Trophoblast cell (in vitro differentiated cells and primary cell): ENCODE measurements at regions not wholly inside any gene's neighbourhood (a gene's known extent, or its start where the extent isn't known, plus 50 kb on each side); places are given as distances from the start of the nearest gene placed in this dataset.

Experiments used
- DNase-seq, 2 donors: peaks; one replicate each; pipeline ENCODE4 v3.0.0-alpha.2; 2016
- H2AFZ ChIP-seq: 2 replicates; pipeline ENCODE4 v1.6.1; 2013; ENCODE audit warnings: low read length, moderate library complexity, mild to moderate bottlenecking; ENCODE audit not compliant: insufficient read depth, poor library complexity
- H2AK5ac ChIP-seq: 2 replicates; pipeline ENCODE4 v1.6.1; 2013; ENCODE audit warnings: mild to moderate bottlenecking, low read length
- H2BK120ac ChIP-seq: 2 replicates; pipeline ENCODE4 v1.6.1; 2013; ENCODE audit warnings: low read length, mild to moderate bottlenecking, moderate library complexity; ENCODE audit not compliant: insufficient read depth, poor library complexity
- H2BK12ac ChIP-seq: 2 replicates; pipeline ENCODE4 v1.6.1; 2013; ENCODE audit warnings: mild to moderate bottlenecking, low read length, moderate library complexity
- H2BK5ac ChIP-seq: 2 replicates; pipeline ENCODE4 v1.6.1; 2013; ENCODE audit warnings: low read length, low read depth, moderate library complexity, mild to moderate bottlenecking; ENCODE audit not compliant: poor library complexity
- H3K14ac ChIP-seq: 2 replicates; pipeline ENCODE4 v1.6.1; 2013; ENCODE audit warnings: mild to moderate bottlenecking, low read length
- H3K18ac ChIP-seq: 2 replicates; pipeline ENCODE4 v1.6.1; 2013; ENCODE audit warnings: mild to moderate bottlenecking, low read length
- H3K23ac ChIP-seq: 2 replicates; pipeline ENCODE4 v1.6.1; 2013; ENCODE audit warnings: low read length
- H3K27ac ChIP-seq: 2 replicates; pipeline ENCODE4 v1.5.1; 2013; ENCODE audit warnings: low read depth, mild to moderate bottlenecking, inconsistent platforms, low read length, moderate library complexity
- H3K27me3 ChIP-seq: 2 replicates; pipeline ENCODE4 v1.6.1; 2013; ENCODE audit warnings: inconsistent platforms, mild to moderate bottlenecking, low read length, moderate library complexity; ENCODE audit not compliant: insufficient read depth
- H3K36me3 ChIP-seq, 2 experiments: 1 replicate in 1 of 2; 2 replicates in 1 of 2; pipeline ENCODE4 v1.6.1; 2013; ENCODE audit warnings: low read length in 2 of 2, mild to moderate bottlenecking in 2 of 2, moderate library complexity in 1 of 2; ENCODE audit not compliant: insufficient read depth in 2 of 2, control insufficient read depth in 1 of 2
- H3K4ac ChIP-seq: 2 replicates; pipeline ENCODE4 v1.6.1; 2013; ENCODE audit warnings: low read depth, mild to moderate bottlenecking, low read length, moderate library complexity
- H3K4me1 ChIP-seq, 2 experiments: 1 replicate in 1 of 2; 2 replicates in 1 of 2; pipeline ENCODE4 v1.6.1; 2013; ENCODE audit warnings: low read length in 2 of 2, mild to moderate bottlenecking in 2 of 2, moderate library complexity in 1 of 2; ENCODE audit not compliant: insufficient read depth in 2 of 2, control insufficient read depth in 1 of 2
- H3K4me2 ChIP-seq: 2 replicates; pipeline ENCODE4 v1.6.1; 2013; ENCODE audit warnings: inconsistent platforms, mild to moderate bottlenecking, low read length, moderate library complexity
- H3K4me3 ChIP-seq: 2 replicates; pipeline ENCODE4 v1.5.1; 2013; ENCODE audit warnings: mild to moderate bottlenecking, low read depth, low read length, inconsistent platforms
- H3K79me1 ChIP-seq: one replicate; pipeline ENCODE4 v1.6.1; 2013; ENCODE audit warnings: low read length
- H3K79me2 ChIP-seq: 2 replicates; pipeline ENCODE4 v1.6.1; 2013; ENCODE audit warnings: low read length, mild to moderate bottlenecking; ENCODE audit not compliant: control insufficient read depth, insufficient read depth, poor library complexity
- H3K9ac ChIP-seq: 2 replicates; pipeline ENCODE4 v1.6.1; 2013; ENCODE audit warnings: mild to moderate bottlenecking, low read length
- H3K9me3 ChIP-seq: 2 replicates; pipeline ENCODE4 v1.6.1; 2013; ENCODE audit warnings: low read depth, mild to moderate bottlenecking, control low read depth, inconsistent platforms, low read length; ENCODE audit not compliant: insufficient read depth
- H4K12ac ChIP-seq: 2 replicates; pipeline ENCODE4 v1.6.1; 2013; ENCODE audit warnings: low read depth, mild to moderate bottlenecking, low read length, moderate library complexity
- H4K8ac ChIP-seq: 2 replicates; pipeline ENCODE4 v1.6.1; 2013; ENCODE audit warnings: low read depth, mild to moderate bottlenecking, low read length, moderate library complexity
- H4K91ac ChIP-seq: one replicate; pipeline ENCODE4 v1.6.1; 2013; ENCODE audit warnings: low read depth, mild to moderate bottlenecking, low read length, moderate library complexity
- WGBS: extraction: QIAGEN DNeasy Blood & Tissue Kit; methylation state at CpG from one replicate; pipeline ENCODE4 v1.1.7; 2013; ENCODE audit warnings: missing lambda C conversion rate; ENCODE audit not compliant: insufficient read length, insufficient coverage; ENCODE audit errors: extremely low coverage; 5-methylcytosine and 5-hydroxymethylcytosine counted together

DNA sequence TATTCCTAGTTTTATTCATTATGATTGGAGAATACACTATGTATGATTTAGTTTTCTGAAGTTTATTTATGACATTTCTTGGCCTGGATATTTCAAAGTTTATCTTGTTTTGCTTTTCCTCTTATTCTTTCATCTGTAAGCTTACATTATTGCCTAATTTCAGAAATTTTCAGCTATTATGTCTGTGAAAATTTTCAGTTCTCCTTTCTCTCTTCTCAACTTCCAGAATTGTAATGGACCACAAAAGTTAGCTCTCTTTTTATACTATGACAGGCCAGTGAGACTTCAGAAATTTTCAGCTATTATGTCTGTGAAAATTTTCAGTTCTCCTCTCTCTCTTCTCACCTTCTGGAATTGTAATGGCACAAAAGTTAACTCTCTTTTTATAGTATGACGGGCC is 97.2 kb upstream of the SCN7A start:
- no peak overlapping the region for H3K14ac ChIP-seq
- no peak overlapping the region for H2BK12ac ChIP-seq
- H2AK5ac ChIP-seq = no peak overlapping the region
- H2BK5ac ChIP-seq = no peak overlapping the region
- no peaks in the 10 kb centered on the region for H3K9me3 ChIP-seq
- H3K4ac ChIP-seq = no peak overlapping the region
- no peaks in the 10 kb centered on the region for H3K4me1 ChIP-seq
- no CpG with 5 or more reads among the region's 1 CpG for WGBS
- H3K27me3 ChIP-seq = no peaks in the 10 kb centered on the region
- H3K27ac ChIP-seq = no peak overlapping the region
- no peak overlapping the region for H3K4me3 ChIP-seq
- no peak overlapping the region for H3K23ac ChIP-seq
- no peaks in the 10 kb centered on the region for H3K79me1 ChIP-seq
- no peak overlapping the region for H3K18ac ChIP-seq
- no peak overlapping the region for H4K8ac ChIP-seq
- H3K4me2 ChIP-seq = no peak overlapping the region
- no peak overlapping the region for H2AFZ ChIP-seq
- no peak overlapping the region for H2BK120ac ChIP-seq
- H4K91ac ChIP-seq = no peak overlapping the region
- DNase-seq = peak in 1 of 2 donors; percentile 3
- H3K79me2 ChIP-seq = no peaks in the 10 kb centered on the region
- no peak overlapping the region for H4K12ac ChIP-seq
- no peak overlapping the region for H3K9ac ChIP-seq
- H3K36me3 ChIP-seq = no peaks in the 10 kb centered on the region

DNA sequence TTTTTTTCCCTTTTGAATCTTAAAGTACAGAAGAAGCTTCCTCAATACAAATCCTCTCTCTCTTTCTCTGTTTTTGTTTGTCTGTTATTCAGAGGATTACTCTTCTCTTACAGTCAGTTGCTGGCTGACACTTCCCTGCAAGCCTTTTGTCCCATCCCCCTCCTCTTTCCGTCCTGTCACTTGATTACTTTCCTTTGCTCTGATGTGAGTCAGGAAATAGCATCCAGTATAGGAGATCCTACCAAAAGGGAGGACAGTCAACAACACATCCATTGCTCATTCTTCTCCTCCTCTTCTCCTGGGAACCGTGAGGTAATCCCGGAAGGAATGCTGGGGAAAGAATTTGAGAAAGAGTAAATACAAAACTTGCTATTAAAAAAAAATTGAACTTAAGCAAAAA is 79.3 kb upstream of the SCN7A start:
- Histone ChIP-seq H3K79me2 (no peaks in the 10 kb centered on the region), H3K4ac (no peak overlapping the region), H2BK12ac (no peak overlapping the region), H3K9ac (no peak overlapping the region), H2BK5ac (no peak overlapping the region), H2AFZ (no peak overlapping the region), H4K8ac (no peak overlapping the region), H3K9me3 (no peaks in the 10 kb centered on the region), H3K4me2 (no peak overlapping the region), H3K23ac (no peak overlapping the region), H4K12ac (no peak overlapping the region), H3K4me3 (no peak overlapping the region), H3K27ac (no peak overlapping the region), H3K27me3 (no peaks in the 10 kb centered on the region), H3K36me3 (no peaks in the 10 kb centered on the region), H2BK120ac (no peak overlapping the region), H3K18ac (no peak overlapping the region), H3K79me1 (no peaks in the 10 kb centered on the region), H2AK5ac (no peak overlapping the region), H3K4me1 (no peaks in the 10 kb centered on the region), H3K14ac (no peak overlapping the region), H4K91ac (no peak overlapping the region)
- DNase-seq = no peak
- WGBS = no CpG with 5 or more reads among the region's 3 CpGs

DNA sequence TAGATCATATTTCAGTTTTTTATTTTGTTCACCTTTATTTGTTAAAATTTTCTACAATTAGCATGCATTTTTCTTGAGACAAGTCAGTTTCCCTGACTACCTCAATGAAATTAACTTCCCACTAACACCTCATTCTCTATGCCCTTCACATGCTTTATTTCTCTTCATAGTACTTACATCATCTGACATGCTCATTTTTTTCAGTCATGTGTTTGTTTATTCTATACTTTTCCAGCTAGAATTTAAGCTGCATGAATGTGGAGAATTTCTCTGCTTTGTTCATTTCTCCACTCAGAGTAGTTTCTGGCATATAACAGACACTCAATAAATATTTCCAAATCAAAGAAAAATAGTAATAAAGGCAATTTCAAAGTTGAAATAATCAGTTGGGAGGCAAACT is 78.9 kb upstream of the SCN7A start:
- Histone ChIP-seq H2AFZ (no peak overlapping the region), H2BK5ac (no peak overlapping the region), H3K18ac (no peak overlapping the region), H2BK120ac (no peak overlapping the region), H2AK5ac (no peak overlapping the region), H4K91ac (no peak overlapping the region), H3K9ac (no peak overlapping the region), H4K8ac (no peak overlapping the region), H4K12ac (no peak overlapping the region), H3K27me3 (no peaks in the 10 kb centered on the region), H3K4ac (no peak overlapping the region), H3K4me3 (no peak overlapping the region), H3K27ac (no peak overlapping the region), H2BK12ac (no peak overlapping the region), H3K79me2 (no peaks in the 10 kb centered on the region), H3K14ac (no peak overlapping the region), H3K4me2 (no peak overlapping the region), H3K4me1 (no peaks in the 10 kb centered on the region), H3K79me1 (no peaks in the 10 kb centered on the region), H3K9me3 (no peaks in the 10 kb centered on the region), H3K36me3 (no peaks in the 10 kb centered on the region), H3K23ac (no peak overlapping the region)
- DNase-seq = no peak

DNA sequence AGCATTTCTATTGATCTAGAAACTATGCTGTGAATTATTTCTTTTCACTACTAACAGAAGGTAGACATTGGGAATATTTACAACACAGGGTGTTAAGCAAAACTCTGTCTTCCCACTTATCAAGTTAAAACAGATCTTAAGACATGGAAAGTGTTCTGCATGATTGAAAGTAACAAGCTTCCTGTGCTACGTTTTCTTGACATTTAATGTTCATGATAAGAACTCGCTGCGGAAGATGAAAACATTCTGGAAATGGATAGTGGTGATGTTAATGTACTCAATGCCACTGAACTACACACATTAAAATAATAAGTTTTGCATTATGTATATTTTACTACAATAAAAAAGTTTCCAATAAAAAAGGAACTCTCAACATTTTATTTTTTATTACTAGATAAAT is 74.4 kb upstream of the SCN7A start:
- no peak for DNase-seq
- Histone ChIP-seq H2AFZ (no peak overlapping the region), H3K23ac (no peak overlapping the region), H4K8ac (no peak overlapping the region), H3K36me3 (no peaks in the 10 kb centered on the region), H3K9me3 (no peaks in the 10 kb centered on the region), H3K4ac (no peak overlapping the region), H3K4me2 (no peak overlapping the region), H3K79me2 (no peaks in the 10 kb centered on the region), H2AK5ac (no peak overlapping the region), H2BK120ac (no peak overlapping the region), H2BK5ac (no peak overlapping the region), H3K79me1 (no peaks in the 10 kb centered on the region), H3K4me3 (no peak overlapping the region), H4K12ac (no peak overlapping the region), H3K27ac (no peak overlapping the region), H3K14ac (no peak overlapping the region), H3K9ac (no peak overlapping the region), H3K4me1 (no peaks in the 10 kb centered on the region), H3K18ac (no peak overlapping the region), H2BK12ac (no peak overlapping the region), H4K91ac (no peak overlapping the region), H3K27me3 (no peaks in the 10 kb centered on the region)
- no CpG with 5 or more reads among the region's 3 CpGs for WGBS

DNA sequence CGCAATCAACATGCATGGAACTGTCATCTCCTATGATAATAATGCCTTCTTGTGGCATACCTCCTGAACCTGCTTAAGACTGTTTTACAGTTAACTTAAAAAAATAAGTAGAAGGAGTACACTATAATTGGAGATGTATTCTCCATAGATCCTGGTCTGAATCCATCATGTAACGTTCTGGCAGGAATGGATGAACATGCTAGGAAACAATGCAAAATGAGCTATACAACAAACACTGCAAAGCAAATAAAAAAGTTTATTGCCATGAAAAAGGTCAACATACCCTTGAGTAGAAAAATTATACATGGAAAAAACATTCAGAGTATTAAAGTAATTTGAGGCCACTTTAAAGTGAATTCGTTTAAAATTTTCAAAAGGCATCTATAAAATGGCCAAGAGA is 71.5 kb upstream of the SCN7A start:
- H3K36me3 ChIP-seq = no peaks in the 10 kb centered on the region
- no peaks in the 10 kb centered on the region for H3K4me1 ChIP-seq
- no peak overlapping the region for H4K12ac ChIP-seq
- no peak overlapping the region for H3K4me2 ChIP-seq
- no peak overlapping the region for H3K9ac ChIP-seq
- no peak overlapping the region for H3K27ac ChIP-seq
- no peak overlapping the region for H2BK5ac ChIP-seq
- no peak overlapping the region for H2AFZ ChIP-seq
- no peaks in the 10 kb centered on the region for H3K79me2 ChIP-seq
- no peak overlapping the region for H3K18ac ChIP-seq
- H3K23ac ChIP-seq = no peak overlapping the region
- no peak overlapping the region for H3K4ac ChIP-seq
- DNase-seq = no peak
- no CpG with 5 or more reads among the region's 3 CpGs for WGBS
- no peak overlapping the region for H3K4me3 ChIP-seq
- H2BK12ac ChIP-seq = no peak overlapping the region
- H3K14ac ChIP-seq = no peak overlapping the region
- no peak overlapping the region for H2AK5ac ChIP-seq
- no peak overlapping the region for H4K91ac ChIP-seq
- no peaks in the 10 kb centered on the region for H3K27me3 ChIP-seq
- no peaks in the 10 kb centered on the region for H3K79me1 ChIP-seq
- H4K8ac ChIP-seq = no peak overlapping the region
- no peaks in the 10 kb centered on the region for H3K9me3 ChIP-seq
- H2BK120ac ChIP-seq = no peak overlapping the region
